AG04449 (cell line): ENCODE measurements at regions not wholly inside any gene's neighbourhood (a gene's known extent, or its start where the extent isn't known, plus 50 kb on each side); places are given as distances from the start of the nearest gene placed in this dataset.
"Not testable (repeated sequence)": the region's sequence is repeated elsewhere in the genome, so short reads cannot be mapped to it uniquely, and the experiment has no call there.

Source experiments
- CTCF ChIA-PET: fragments of 350-600 bp; formaldehyde crosslinking; extraction: SDS; loops from one replicate; lab custom pipeline; 2021; ENCODE audit warnings: antibody characterized with exemption; lab: Yijun Ruan, JAX
- POLR2A ChIA-PET: fragments of 400-600, 350-600 bp; formaldehyde crosslinking; extraction: SDS; loops from one replicate; lab custom pipeline; 2020; ENCODE audit warnings: antibody characterized with exemption, inconsistent platforms; lab: Yijun Ruan, JAX
- DNase-seq: peaks from one replicate; pipeline ENCODE4 v3.0.0-alpha.2; 2010; ENCODE audit warnings: low read depth, low spot score
- H3K4me3 ChIP-seq: 2 replicates; pipeline ENCODE4 v1.5.1; 2011; ENCODE audit warnings: low read depth, mild to moderate bottlenecking, control low read depth, low read length
- CTCF ChIP-seq: IDR thresholded peaks from one replicate; pipeline ENCODE4 v1.5.1; 2011; ENCODE audit warnings: mild to moderate bottlenecking, moderate library complexity, low read length, control low read depth, inconsistent platforms; ENCODE audit not compliant: insufficient read depth; ENCODE audit errors: missing control alignments

GRCh38 chr3:90068783-90069182 is 961.4 kb downstream of the EPHA3 start:
- ChIA-PET POLR2A (no interaction called here), CTCF (no interaction called here)
- no peak for TF ChIP-seq CTCF
- no peak overlapping the region for H3K4me3 ChIP-seq
- DNase-seq, result no peak

DNA sequence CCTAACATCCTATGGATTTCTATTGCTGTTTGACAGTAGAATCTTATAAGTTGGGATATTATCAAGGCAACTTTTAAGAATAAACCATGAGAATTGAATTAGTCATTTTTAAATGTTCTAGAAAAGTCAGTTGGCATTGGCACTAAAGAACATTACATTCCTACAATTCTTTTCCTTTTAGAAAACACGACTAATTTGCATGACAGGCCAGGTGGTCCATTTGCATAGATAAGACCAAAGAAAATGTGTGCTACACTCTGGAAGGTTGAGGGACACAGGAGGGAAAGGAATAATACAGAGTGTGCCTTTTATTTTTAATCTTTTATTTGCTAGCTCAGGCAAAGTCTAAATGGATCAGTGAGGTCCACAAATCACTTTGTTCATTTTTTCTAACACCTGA is 962.3 kb downstream of the EPHA3 start:
- H3K4me3 ChIP-seq, result no peak overlapping the region
- ChIA-PET POLR2A (no interaction called here), CTCF (no interaction called here)
- no peak for TF ChIP-seq CTCF
- DNase-seq, result no peak

DNA sequence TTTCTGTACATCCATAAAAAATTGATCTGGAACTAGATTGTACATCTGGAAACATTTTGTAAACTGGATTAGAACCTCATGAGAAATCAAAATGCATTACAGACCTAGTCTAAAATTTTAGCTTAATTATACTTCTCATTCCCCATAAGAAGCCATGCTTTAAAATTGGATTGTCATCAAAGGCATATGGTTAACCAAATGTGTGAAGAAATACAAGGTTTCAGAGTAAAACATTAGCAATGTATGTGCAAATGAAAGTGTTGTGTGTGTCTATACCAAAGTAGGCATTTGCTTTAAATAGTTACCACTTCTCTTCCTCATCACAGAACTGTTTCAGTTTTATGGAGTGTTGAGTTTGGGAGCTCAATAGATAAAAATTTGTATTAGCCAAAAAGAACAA is 968.7 kb downstream of the EPHA3 start:
- ChIA-PET CTCF (no interaction called here), POLR2A (no interaction called here)
- no peak for DNase-seq
- TF ChIP-seq CTCF, result no peak
- H3K4me3 ChIP-seq, result no peak overlapping the region

GRCh38 chr3:90080988-90081387 is 973.6 kb downstream of the EPHA3 start:
- no peak for TF ChIP-seq CTCF
- no peak for DNase-seq
- CTCF ChIA-PET, result no interaction called here
- POLR2A ChIA-PET, result no interaction called here
- H3K4me3 ChIP-seq, result no peak overlapping the region

DNA sequence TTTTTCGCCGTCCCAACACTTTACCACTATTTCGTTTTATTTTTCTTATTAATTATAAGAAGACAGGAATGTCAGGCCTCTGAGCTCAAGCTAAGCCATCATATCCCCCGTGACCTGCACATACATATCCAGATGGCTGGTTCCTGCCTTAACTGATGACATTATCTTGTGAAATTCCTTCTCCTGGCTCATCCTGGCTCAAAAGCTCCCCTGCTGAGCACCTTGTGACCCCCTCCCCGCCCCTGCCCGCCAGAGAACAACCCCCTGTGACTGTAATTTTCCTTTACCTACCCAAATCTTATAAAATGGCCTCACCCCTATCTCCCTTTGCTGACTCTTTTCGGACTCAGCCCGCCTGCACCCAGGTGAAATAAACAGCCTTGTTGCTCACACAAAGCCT is 978.9 kb downstream of the EPHA3 start:
- CTCF ChIA-PET, result not testable (repeated sequence)

DNA sequence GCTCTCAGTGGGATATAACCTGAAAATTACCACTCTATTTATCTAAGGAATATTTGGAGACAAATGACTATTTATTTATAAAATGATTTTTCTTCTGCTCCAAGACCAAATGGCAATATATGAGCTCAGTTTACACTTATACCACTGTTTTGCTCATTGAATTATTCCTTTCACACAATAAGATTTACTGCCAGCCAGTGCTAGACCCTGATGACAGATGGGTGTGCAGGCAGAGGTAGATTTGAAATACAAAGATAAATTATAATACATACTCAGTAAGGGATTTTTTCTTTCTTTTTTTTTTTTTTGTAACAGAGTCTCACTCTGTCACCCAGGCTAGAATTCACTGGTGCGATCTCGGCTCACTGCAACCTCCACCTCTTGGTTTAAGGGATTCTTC is 980.3 kb downstream of the EPHA3 start:
- POLR2A ChIA-PET, result no interaction called here
- CTCF ChIA-PET, result interaction anchor here (1.0 kb wide), 1 partner anchor 1868 kb away, joined by 3 read pairs; no protein-coding TSS in a partner anchor
- H3K4me3 ChIP-seq, result no peak overlapping the region
- TF ChIP-seq CTCF, result no peak
- DNase-seq, result no peak

More for the DNA sequence above, 978.9 kb downstream of the EPHA3 start:
- H3K4me3 ChIP-seq, DNase-seq, POLR2A ChIA-PET: not testable (repeated sequence)

GRCh38 chr3:90091549-90091948 is 984.1 kb downstream of the EPHA3 start:
- peak; percentile 37 for TF ChIP-seq CTCF
- CTCF ChIA-PET, result interaction anchor here (0.9 to 2.4 kb wide), 4 partner anchors 617 to 1889 kb away, joined by 3 to 12 read pairs (median 6); no protein-coding TSS in a partner anchor
- DNase-seq, result no peak
- POLR2A ChIA-PET, result no interaction called here
- no peak overlapping the region for H3K4me3 ChIP-seq
